ENCODE measurements at regions not wholly inside any gene's neighbourhood (a gene's known extent, or its start where the extent isn't known, plus 50 kb on each side); places are given as distances from the start of the nearest gene placed in this dataset.

DNA sequence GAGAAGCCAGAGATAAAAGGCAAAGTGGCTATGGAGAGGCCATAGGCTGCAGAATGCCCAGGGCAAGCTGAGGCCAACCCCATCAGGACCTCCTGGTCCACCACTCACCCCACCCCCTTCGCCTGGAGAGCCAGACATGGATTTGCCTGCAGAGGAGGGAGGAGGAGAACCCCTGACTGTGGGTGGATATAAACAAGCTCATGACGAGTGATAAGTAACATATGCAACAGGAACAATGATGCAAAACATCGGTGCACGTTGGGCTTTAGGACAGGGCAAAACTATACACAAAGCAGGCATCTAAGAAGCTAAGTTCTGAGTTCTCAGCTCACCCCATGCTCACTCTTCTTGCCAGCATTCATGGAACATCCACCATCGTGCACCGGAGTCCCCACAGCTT, 150.3 kb downstream of the ETS2 start:
- WGBS, 2 donors: 90 to 92% methylated on average over 6 of the region's 6 CpGs
- DNase-seq (ENCODE audit: low spot score in 2 of 2): no peak
- intact Hi-C loops (cut with DNase I; ENCODE audit: low total_unique reads): no loop called here
- no peak overlapping the region for H3K4me3 ChIP-seq (ENCODE audit: low read depth, poor library complexity, severe bottlenecking)
- no peak for TF ChIP-seq POLR2A (IDR thresholded peaks at IDR 0.05)
- TF ChIP-seq, protein P1, sequence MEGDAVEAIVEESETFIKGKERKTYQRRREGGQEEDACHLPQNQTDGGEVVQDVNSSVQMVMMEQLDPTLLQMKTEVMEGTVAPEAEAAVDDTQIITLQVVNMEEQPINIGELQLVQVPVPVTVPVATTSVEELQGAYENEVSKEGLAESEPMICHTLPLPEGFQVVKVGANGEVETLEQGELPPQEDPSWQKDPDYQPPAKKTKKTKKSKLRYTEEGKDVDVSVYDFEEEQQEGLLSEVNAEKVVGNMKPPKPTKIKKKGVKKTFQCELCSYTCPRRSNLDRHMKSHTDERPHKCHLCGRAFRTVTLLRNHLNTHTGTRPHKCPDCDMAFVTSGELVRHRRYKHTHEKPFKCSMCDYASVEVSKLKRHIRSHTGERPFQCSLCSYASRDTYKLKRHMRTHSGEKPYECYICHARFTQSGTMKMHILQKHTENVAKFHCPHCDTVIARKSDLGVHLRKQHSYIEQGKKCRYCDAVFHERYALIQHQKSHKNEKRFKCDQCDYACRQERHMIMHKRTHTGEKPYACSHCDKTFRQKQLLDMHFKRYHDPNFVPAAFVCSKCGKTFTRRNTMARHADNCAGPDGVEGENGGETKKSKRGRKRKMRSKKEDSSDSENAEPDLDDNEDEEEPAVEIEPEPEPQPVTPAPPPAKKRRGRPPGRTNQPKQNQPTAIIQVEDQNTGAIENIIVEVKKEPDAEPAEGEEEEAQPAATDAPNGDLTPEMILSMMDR (IDR thresholded peaks at IDR 0.05): no peak

DNA sequence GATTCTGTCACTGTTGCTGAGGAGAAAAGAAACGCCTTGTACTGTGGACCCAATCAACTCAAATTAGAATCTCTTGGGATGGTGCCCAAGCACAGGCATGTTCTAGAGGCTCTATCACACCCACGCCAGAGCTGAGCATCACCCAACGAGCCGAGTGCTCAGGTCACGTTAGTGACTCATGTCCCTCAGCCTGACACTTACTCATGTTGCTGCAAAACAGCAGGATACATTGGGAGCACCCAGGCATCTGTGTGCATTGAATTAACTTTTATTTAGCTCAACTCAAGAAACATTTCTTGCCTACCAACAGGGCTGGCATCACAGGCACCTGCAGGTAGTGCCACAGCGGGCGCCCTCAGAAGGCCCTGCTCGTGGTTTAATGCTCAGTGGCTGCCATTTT, 149.8 kb downstream of the ETS2 start:
- 60 to 68% methylated on average over 8 of the region's 8 CpGs for WGBS, 2 donors
- TF ChIP-seq, protein P1 (IDR thresholded peaks at IDR 0.05): no peak
- no peak for TF ChIP-seq POLR2A (IDR thresholded peaks at IDR 0.05)
- intact Hi-C loops (cut with DNase I; ENCODE audit: low total_unique reads): no loop called here
- H3K4me3 ChIP-seq (ENCODE audit: low read depth, poor library complexity, severe bottlenecking): no peak overlapping the region
- peak in 1 of 2 donors; percentile 51 for DNase-seq (ENCODE audit: low spot score in 2 of 2)

DNA sequence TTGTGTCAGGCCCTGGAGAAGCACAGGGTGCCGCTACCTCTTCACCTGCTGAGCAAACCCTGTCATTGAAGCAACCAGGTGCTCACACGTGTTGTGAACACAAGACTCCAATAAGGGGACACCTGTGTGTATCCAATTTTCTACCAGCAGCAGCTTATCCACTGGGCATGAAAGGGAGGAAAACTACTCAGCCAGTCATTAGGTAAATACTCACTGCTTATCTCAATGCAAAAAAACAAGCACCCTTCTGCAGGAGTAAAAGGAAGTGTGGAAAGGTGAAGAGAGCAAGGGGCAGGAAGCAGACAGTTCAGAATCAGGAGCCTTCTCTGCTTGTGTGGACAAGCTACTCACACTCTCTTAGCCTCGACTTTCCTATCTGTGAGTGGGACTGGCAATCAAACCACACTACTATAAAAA, 148.9 kb downstream of the ETS2 start:
- no peak for DNase-seq (ENCODE audit: low spot score in 2 of 2)
- 80 to 83% methylated on average over 3 of the region's 3 CpGs for WGBS, 2 donors
- H3K4me3 ChIP-seq (ENCODE audit: low read depth, poor library complexity, severe bottlenecking): no peak overlapping the region
- TF ChIP-seq, protein P1 (IDR thresholded peaks at IDR 0.05): no peak
- TF ChIP-seq POLR2A (IDR thresholded peaks at IDR 0.05): no peak
- intact Hi-C loops (cut with DNase I; ENCODE audit: low total_unique reads): no loop called here

DNA sequence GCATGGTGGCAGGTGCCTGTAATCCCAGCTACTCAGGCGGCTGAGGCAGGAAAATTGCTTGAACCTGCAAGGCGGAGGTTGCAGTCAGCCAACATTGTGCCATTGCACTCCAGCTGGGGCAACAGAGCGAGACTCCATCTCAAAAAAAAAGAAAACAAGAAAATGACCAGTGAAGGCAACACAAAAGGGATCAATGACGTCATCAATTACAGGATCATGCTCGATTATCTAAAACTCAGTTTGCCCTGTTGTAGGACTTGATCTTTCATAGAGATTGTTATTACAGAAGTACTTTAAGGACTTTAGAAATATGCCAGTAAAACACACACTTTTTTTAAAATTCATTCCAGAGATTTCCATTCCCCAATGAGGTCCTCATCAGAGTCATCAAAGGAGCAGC, 147.8 kb downstream of the ETS2 start:
- TF ChIP-seq POLR2A (IDR thresholded peaks at IDR 0.05): no peak
- TF ChIP-seq, protein P1 (IDR thresholded peaks at IDR 0.05): no peak
- no peak overlapping the region for H3K4me3 ChIP-seq (ENCODE audit: low read depth, poor library complexity, severe bottlenecking)
- intact Hi-C loops (cut with DNase I; ENCODE audit: low total_unique reads): no loop called here
- no peak for DNase-seq (ENCODE audit: low spot score in 2 of 2)
- 96 to 97% methylated on average over 5 of the region's 5 CpGs for WGBS, 2 donors

DNA sequence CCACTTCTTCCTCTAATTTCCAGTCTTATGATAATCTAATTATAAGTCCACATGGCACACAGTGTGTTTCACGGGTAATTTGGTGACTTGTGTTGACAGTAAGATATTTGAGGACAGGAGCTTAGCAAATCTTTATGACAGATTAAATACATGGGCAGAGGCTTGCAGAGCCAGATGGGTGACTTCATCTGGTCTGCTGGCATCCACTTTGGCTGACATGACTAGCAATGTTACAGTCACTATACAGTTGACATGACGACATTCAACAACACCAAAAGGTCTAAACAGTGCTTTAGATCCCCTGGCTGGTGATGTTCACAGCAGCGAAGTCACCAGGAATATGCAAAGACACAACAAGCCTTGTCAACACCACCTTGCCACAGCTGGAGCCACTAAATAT, 147.2 kb downstream of the ETS2 start:
- TF ChIP-seq POLR2A (IDR thresholded peaks at IDR 0.05): no peak
- TF ChIP-seq, protein P1 (IDR thresholded peaks at IDR 0.05): no peak
- no peak for DNase-seq (ENCODE audit: low spot score in 2 of 2)
- intact Hi-C loops (cut with DNase I; ENCODE audit: low total_unique reads): no loop called here

DNA sequence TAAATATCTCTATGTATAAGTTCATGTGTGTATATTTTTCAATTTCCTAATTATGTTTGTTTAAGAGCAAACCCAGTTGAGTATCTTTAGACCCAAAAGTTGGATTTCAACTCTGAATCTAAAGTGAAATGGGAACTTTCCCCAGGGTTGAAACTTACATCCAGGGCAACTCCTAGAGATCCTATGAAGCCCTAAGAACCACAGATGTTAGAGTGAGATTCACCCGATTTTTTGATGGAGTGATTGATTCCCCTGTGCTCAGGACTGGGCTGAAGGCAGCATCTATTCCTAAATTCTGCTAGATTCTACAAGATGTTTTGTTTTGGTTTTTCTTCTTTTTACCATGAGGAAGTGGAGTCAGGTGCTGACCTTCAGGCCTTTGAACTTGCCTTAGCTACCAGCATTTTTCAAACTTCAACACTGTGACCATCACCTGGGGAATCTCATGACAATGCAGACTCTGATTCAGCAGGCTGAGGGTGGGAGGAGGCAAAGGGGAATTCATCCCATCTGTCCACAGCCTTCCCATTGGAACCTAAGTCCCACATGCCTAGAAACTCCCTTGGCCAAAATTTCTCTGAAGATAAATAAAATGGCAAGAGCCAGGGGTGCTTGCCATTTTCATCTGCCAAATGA, 145.5 kb downstream of the ETS2 start:
- TF ChIP-seq POLR2A (IDR thresholded peaks at IDR 0.05): no peak
- WGBS, 2 donors: 83 to 91% methylated on average over 1 of the region's 1 CpG
- DNase-seq (ENCODE audit: low spot score in 2 of 2): no peak
- intact Hi-C loops (cut with DNase I; ENCODE audit: low total_unique reads): no loop called here
- no peak overlapping the region for H3K4me3 ChIP-seq (ENCODE audit: low read depth, poor library complexity, severe bottlenecking)

More for the DNA sequence above, 147.2 kb downstream of the ETS2 start:
- H3K4me3 ChIP-seq (ENCODE audit: low read depth, poor library complexity, severe bottlenecking): no peak overlapping the region
- 78 to 81% methylated on average over 3 of the region's 3 CpGs for WGBS, 2 donors

Data from lower leg skin (tissue), 4 donors.